ENCODE measurements at regions not wholly inside any gene's neighbourhood (a gene's known extent, or its start where the extent isn't known, plus 50 kb on each side); places are given as distances from the start of the nearest gene placed in this dataset.

DNA sequence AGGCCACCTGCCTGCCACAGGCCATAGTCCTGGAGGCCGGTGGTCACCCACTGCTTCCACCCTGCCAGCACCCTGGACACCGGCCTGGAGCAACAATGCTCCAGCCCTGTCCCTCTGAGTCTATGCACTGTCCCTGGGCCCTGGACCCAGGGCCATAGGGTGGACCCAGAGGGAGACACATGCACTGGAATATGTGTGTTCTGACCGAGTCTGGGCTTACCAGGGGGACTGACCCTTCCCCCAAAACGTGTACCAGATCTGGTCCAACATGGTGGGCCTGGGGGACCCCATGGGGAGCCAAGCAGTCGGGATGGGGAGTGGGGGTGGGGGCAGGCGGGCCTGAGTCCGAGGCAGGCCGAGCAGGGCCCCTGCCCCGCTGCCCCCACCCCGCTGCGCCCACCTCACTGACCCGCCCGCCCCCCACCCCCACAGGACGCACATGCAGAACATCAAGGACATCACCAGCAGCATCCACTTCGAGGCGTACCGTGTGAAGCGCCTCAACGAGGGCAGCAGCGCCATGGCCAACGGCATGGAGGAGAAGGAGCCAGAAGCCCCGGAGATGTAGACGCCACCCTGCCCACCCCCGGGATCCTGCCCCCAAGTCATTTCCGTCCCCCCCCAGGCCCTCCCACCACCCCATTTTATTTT is 357.4 kb downstream of the SEC14L1 start:
- TF ChIP-seq, protein P1, sequence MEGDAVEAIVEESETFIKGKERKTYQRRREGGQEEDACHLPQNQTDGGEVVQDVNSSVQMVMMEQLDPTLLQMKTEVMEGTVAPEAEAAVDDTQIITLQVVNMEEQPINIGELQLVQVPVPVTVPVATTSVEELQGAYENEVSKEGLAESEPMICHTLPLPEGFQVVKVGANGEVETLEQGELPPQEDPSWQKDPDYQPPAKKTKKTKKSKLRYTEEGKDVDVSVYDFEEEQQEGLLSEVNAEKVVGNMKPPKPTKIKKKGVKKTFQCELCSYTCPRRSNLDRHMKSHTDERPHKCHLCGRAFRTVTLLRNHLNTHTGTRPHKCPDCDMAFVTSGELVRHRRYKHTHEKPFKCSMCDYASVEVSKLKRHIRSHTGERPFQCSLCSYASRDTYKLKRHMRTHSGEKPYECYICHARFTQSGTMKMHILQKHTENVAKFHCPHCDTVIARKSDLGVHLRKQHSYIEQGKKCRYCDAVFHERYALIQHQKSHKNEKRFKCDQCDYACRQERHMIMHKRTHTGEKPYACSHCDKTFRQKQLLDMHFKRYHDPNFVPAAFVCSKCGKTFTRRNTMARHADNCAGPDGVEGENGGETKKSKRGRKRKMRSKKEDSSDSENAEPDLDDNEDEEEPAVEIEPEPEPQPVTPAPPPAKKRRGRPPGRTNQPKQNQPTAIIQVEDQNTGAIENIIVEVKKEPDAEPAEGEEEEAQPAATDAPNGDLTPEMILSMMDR (IDR thresholded peaks at IDR 0.05), result no peak
- TF ChIP-seq POLR2A (IDR thresholded peaks at IDR 0.05) (no peak), POLR2AphosphoS5 (IDR thresholded peaks at IDR 0.05) (no peak), EP300 (IDR thresholded peaks at IDR 0.05) (no peak)

All from stomach (tissue), 4 donors.